ENCODE measurements at regions not wholly inside any gene's neighbourhood (a gene's known extent, or its start where the extent isn't known, plus 50 kb on each side); places are given as distances from the start of the nearest gene placed in this dataset.

GRCh38 chr9:80326105-80326504 lies 754.3 kb downstream of the TLE4 start:
- TF ChIP-seq CTCF (IDR thresholded peaks at IDR 0.05; ENCODE audit: poor library complexity) (no peak), EZH2 (IDR thresholded peaks at IDR 0.05; ENCODE audit: borderline replicate concordance) (no peak)

Data from hepatocyte (in vitro differentiated cells).